Activated gamma-delta T cell treated with Interleukin-2 at 50 U/mL for 16 hours (primary cell): ENCODE measurements at regions not wholly inside any gene's neighbourhood (a gene's known extent, or its start where the extent isn't known, plus 50 kb on each side); places are given as distances from the start of the nearest gene placed in this dataset.
"Not testable (repeated sequence)": the region's sequence is repeated elsewhere in the genome, so short reads cannot be mapped to it uniquely, and the experiment has no call there.

Source experiments
- DNase-seq: peaks from one replicate; pipeline ENCODE4 v3.0.0-alpha.2; 2020

- DNase-seq, result no peak
Observed at GRCh38 chr5:160479220-160479619, 57.6 kb downstream of the PTTG1 start.

GRCh38 chr5:160479926-160480325 lies 58.3 kb downstream of the PTTG1 start:
- DNase-seq, result no peak

DNA sequence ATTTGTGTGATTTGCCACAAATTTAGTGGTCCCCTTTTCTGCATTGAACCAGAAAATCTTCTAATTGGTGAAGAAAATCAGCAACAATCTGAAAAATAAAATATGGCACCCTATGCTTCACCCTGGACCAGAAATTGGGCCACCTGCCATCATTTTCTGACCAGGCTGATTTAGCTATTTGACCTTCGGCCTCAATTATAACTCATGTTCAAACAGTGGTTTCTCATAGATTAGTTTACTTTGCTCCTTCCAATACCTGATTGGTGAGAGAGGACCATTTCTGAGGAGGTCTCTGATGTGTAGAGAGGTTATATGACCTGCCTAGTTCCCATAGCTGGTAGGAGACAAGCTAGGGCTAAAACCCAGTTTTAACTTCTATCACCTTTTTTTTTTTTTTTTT lies 59.0 kb downstream of the PTTG1 start:
- DNase-seq, result no peak

DNA sequence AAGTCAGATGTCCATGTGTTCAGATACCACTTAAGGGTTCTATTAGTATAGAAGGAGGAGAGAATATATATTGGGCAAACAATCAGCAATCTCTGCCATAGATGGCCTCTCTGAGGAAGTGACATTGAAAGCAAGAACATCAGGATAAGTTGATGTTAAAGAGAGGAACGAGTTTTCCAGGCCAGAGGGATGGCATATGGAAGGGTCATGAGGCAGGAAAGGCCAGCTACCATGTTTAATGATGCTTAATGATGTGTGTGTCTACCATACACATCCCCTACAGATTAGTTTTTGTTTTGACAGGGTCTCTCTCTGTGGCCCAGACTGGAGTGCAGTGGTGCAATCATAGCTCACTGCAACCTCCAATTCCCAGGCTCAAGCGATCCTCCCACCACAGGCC lies 63.0 kb downstream of the PTTG1 start:
- DNase-seq, result no peak

GRCh38 chr5:160485364-160485969 lies 63.8 kb downstream of the PTTG1 start:
- DNase-seq, result no peak

DNA sequence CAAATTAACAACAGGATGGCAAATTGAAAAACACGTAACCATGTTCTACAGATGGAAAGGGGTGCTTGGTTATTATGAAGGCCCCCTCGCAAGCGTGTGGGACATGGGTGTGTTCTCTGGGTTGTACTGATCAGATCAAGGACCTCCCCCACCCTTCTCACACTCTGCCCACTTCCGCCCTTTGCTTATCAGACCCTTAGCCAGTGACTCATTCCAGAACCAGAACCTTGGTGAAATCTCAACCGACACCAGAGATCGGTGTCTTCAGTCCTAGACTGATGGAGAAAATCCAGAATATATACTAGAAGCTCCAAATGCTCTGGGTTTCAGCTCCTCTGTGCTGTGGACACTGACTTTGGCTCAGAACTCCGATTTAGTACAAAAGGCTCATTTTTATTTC lies 64.9 kb downstream of the PTTG1 start:
- peak; percentile 40 for DNase-seq

- DNase-seq, result no peak
Observed at GRCh38 chr5:160488394-160489325, 67.0 kb downstream of the PTTG1 start.

DNA sequence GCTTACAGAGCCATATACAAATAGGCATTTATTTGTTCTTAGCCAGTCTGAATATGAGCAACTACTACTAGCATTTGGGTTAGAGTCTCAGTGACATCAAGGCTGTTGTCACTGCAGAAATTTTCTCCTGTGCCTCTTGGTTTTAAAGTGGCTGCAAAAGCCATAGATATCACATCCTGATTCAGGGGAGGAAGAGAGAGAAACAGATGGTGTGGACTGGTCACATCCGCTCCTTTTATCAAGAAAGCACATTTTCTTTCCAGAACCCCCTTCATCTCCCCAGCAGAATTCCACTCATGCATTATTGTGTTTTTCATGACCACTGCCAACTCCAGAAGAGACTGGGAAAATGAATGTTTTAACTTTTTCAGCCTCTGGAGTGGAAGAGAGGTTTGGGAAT lies 69.8 kb downstream of the PTTG1 start:
- no peak for DNase-seq

DNA sequence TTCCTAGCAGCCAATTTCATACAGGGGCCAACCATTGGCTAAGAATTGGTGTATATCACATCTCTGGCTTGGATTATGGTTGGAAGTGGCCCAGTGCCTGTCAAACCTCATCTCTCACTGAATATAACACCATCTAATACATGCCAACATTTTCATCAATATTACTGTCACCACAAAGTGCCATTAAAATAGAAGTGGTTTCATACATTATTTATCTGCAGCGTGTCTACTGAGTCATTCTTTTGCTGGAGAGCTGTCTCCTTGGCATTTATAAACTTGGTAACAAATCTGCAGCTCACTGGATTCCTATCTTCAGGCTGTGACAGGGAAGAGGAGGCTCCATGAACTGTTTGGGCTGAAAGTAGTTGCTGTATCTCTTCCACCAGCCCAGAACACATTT lies 70.9 kb downstream of the PTTG1 start:
- DNase-seq, result no peak

- no peak for DNase-seq
Observed at GRCh38 chr5:160493806-160494338, 72.2 kb downstream of the PTTG1 start.

DNA sequence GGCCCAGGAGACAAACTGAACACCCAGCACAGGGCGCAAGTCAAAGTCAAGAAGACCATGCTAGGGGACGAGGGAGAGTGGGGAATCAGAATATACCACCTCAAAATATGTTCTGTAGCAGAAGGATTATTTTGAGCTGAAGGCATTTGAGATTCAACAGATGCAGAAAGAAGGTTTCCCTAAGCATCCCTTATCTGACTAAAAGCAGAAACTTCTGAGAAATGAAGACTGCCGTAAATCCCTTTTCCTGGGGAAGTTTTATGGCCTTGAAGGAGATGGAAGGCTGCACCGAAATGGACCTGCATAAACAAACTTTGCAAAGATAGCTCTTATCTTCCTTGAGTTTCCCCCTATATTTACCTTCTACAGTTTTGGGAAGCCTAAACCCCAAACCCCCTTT lies 72.8 kb downstream of the PTTG1 start:
- no peak for DNase-seq

- no peak for DNase-seq
Observed at GRCh38 chr5:160496334-160496733, 74.7 kb downstream of the PTTG1 start.

DNA sequence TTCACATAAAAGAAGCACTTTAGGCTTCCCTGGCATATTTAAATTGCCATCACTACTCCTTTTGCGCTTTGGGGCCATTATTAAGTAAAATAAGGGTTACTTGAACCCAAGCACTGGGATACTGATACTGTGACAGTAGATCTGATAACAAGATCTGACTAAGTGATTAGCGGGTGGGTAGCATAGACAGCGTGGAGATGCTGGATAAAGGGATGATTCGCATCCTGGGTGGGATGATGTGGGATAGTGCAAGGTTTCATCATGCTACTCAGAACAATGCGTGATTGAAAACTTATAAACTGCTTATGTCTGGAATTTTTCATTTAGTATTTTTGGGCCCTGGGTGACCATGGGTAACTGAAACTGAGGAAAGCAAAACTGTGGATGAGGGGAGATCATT lies 75.1 kb downstream of the PTTG1 start:
- no peak for DNase-seq

DNA sequence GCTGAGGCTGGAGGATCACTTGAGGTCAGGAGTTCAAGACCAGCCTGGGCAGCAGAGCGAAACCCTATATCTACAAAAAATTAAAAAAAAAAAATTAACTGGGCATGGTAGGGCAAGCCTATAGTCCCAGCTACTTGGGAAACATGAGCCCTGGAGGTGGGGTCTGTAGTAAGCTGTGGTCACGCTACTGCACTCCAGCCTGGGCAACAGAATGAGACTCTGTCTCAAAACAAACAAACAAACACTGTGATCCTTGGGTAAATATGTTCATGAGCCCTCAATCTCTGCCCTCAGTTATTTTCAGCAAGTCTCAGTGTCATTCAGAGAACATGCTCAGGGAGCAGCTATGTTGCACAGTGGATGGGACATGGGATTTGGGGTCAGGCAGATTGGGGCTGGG lies 76.2 kb downstream of the PTTG1 start:
- DNase-seq, result no peak

- not testable (repeated sequence) for DNase-seq
Observed at GRCh38 chr5:160498441-160499043, 76.9 kb downstream of the PTTG1 start.

- DNase-seq, result no peak
Observed at GRCh38 chr5:160500786-160501779, 79.4 kb downstream of the PTTG1 start.

DNA sequence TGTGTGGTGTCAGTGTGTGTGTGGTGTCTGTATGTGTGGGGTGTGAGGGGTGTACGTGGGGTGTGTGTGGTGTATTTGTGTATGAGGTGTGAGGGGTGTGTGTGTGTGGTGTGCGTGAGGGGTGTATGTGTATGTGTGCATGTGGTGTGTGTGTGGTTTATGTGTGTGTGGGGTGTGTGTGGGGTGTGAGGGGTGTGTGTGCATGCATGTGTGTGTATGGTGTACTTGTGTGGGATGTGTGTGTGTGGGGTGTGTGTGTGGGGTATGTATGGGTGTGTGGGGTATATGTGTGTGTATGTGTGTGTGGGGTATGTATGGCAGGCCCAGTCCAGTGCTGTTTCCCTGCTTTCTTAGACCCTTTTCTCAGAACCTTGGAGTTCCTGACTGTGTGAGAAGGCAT lies 83.3 kb downstream of the PTTG1 start:
- DNase-seq, result no peak

DNA sequence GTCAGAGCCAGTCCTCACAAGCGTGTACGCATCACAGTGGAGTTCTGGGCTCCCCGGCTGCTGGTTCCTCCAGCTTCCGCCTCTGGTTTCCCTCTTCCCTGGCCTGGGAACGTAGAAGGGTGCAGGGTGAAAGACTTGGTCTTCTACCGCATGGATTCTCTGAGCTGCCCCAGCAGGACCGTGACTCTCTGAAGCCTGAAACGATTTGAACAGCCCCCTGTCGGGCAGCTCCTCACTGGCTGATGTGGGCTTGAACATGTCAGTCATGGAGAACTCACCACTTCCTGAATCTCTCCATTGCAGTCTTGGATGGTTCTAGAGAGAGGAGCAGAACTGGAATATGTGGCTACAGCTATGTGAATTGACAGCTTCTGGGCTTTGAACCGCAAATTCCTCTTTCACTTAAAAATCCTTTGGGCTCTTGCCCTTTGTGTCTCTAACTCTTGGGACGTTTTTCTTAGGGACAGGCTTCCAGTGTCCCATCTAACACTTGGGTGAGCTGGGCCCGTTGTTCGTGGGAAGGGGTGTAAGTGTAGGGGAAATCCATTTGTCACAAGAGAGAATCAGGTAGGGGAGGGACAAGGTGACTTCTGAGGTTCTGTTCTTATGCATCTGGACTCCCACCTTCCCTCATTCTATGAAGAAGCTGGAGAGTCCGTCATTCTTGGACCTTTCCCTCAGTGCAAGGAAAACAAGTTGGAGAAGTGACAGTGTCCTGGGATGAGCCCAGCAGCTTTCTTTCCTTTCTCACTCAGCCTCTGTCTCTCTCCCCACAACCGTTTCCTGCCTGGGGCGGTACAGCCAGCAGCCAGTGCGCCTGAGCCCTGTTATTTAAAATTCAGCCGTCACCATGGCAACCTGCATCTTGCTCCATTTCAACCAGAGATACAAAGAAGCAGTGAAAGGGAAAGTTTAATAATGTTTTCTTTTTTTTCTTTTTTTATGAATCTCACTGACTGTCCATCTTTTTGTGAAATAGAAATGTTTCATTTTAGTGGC lies 84.7 kb downstream of the PTTG1 start:
- DNase-seq, result peak; percentile 69

DNA sequence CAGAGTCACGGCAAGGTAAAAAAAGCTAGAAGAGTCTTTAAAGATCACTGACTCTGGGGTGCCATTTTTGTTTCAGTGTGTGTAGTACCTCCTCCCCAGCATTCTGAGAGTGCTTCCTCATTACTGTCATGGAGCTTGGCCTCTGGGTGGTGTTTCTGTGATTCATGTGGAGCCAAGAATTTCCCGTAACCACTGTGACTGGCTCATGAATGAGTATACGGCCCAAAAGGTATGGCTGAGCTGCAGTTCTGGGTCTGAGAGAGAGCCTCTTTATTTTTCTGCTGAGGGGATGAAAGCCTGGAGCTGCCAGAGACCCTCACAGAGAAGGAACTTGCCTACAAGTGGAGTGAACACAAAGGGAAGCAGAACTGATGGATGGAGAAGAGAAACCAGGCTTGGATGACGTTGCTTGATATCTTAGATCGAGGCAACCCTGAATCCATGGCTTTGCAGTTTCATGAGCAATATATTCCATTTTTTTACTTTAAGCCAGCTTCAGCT lies 85.6 kb downstream of the PTTG1 start:
- no peak for DNase-seq

DNA sequence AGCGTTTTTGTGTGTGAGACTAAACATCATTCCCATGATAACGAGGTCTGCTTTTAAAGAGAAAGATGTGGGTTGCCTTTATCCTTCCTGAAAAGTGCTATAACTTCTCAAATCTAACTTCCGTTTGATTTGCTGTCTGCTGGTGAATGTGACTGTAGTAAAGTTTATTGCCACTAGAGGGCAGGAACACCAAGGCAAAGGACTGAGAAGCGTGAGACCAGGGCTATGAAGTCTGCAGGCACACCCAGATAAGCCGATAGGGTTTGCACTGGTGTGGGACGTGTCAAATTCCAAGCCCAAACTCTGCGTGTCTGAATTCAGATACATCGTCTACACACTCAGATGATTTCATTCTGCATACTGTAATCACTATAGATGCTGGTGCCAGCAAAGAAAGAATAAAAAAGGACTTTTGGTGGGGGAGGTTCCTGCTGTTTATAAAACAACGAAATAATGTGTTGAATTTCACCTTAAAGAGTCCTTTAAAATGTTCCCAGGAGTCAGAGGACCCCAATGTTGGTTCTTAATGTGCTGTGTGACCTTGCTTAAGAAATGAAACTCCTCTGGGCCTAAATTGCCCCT lies 87.2 kb downstream of the PTTG1 start:
- peak; percentile 57 for DNase-seq
